IPS-NIHi11 (cell line): ENCODE measurements at regions not wholly inside any gene's neighbourhood (a gene's known extent, or its start where the extent isn't known, plus 50 kb on each side); places are given as distances from the start of the nearest gene placed in this dataset.

Experiments used
- DNase-seq: peaks from one replicate; pipeline ENCODE4 v3.0.0; 2012; ENCODE audit warnings: mixed read lengths, low spot score

GRCh38 chr18:43877616-43878321, 600.5 kb upstream of the SYT4 start:
- no peak for DNase-seq

GRCh38 chr18:43879415-43879814, 602.1 kb upstream of the SYT4 start:
- DNase-seq, result no peak

- no peak for DNase-seq
Measured at GRCh38 chr18:43882358-43883055, 605.2 kb upstream of the SYT4 start.

- no peak for DNase-seq
Measured at GRCh38 chr18:43883886-43884285, 606.6 kb upstream of the SYT4 start.

- DNase-seq, result no peak
Measured at GRCh38 chr18:43886341-43886740, 609.1 kb upstream of the SYT4 start.

GRCh38 chr18:43887491-43887890, 610.2 kb upstream of the SYT4 start:
- DNase-seq, result no peak

GRCh38 chr18:43888598-43888997, 611.3 kb upstream of the SYT4 start:
- no peak for DNase-seq

GRCh38 chr18:43893001-43893637, 615.8 kb upstream of the SYT4 start:
- no peak for DNase-seq

- no peak for DNase-seq
Measured at GRCh38 chr18:43904209-43904837, 627.0 kb upstream of the SYT4 start.

- DNase-seq, result no peak
Measured at GRCh38 chr18:43914018-43914417, 636.7 kb upstream of the SYT4 start.

- DNase-seq, result no peak
Measured at GRCh38 chr18:43916984-43917383, 639.7 kb upstream of the SYT4 start.

GRCh38 chr18:43917520-43917919, 640.2 kb upstream of the SYT4 start:
- DNase-seq, result no peak

- DNase-seq, result no peak
Measured at GRCh38 chr18:43919551-43919950, 642.3 kb upstream of the SYT4 start.

- no peak for DNase-seq
Measured at GRCh38 chr18:43931439-43931838, 654.1 kb upstream of the SYT4 start.

- DNase-seq, result no peak
Measured at GRCh38 chr18:43932140-43932539, 654.9 kb upstream of the SYT4 start.

GRCh38 chr18:43933177-43933576, 655.9 kb upstream of the SYT4 start:
- DNase-seq, result no peak

GRCh38 chr18:43934322-43934721, 657.0 kb upstream of the SYT4 start:
- DNase-seq, result no peak

GRCh38 chr18:43934781-43935471, 657.6 kb upstream of the SYT4 start:
- DNase-seq, result no peak

- DNase-seq, result no peak
Measured at GRCh38 chr18:43936176-43936575, 658.9 kb upstream of the SYT4 start.

- DNase-seq, result no peak
Measured at GRCh38 chr18:43949291-43949690, 672.0 kb upstream of the SYT4 start.

- DNase-seq, result no peak
Measured at GRCh38 chr18:43950062-43950461, 672.8 kb upstream of the SYT4 start.

GRCh38 chr18:43952398-43952797, 675.1 kb upstream of the SYT4 start:
- no peak for DNase-seq
